ENCODE measurements at regions not wholly inside any gene's neighbourhood (a gene's known extent, or its start where the extent isn't known, plus 50 kb on each side); places are given as distances from the start of the nearest gene placed in this dataset.

DNA sequence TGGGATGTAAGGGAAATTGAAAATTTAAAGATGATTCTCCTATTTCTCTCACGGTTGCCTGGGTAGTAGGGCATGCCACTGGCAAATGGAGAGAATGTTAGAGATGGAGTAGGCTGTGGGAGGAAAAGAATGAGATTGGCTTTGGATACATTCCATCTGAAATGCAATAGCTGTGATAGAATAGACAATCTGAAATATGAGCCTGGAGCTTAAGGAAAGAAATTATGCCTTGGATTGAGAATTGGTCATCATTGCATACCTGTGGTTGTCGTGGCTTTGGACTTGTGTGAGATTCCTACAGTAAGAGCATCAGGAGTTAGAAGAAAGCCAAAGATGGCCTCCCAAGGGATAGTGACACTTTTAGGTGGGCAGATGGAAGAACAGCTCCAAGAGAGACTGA is 305.1 kb upstream of the SLC10A2 start:
- Histone ChIP-seq H3K9me3 (no peaks in the 10 kb centered on the region), H3K27ac (no peak overlapping the region), H3K4me1 (no peaks in the 10 kb centered on the region), H3K4me3 (no peak overlapping the region), H3K36me3 (no peaks in the 10 kb centered on the region), H3K27me3 (no peaks in the 10 kb centered on the region)
- TF ChIP-seq POLR2A (IDR thresholded peaks at IDR 0.05), result no peak
- TF ChIP-seq, protein P1, sequence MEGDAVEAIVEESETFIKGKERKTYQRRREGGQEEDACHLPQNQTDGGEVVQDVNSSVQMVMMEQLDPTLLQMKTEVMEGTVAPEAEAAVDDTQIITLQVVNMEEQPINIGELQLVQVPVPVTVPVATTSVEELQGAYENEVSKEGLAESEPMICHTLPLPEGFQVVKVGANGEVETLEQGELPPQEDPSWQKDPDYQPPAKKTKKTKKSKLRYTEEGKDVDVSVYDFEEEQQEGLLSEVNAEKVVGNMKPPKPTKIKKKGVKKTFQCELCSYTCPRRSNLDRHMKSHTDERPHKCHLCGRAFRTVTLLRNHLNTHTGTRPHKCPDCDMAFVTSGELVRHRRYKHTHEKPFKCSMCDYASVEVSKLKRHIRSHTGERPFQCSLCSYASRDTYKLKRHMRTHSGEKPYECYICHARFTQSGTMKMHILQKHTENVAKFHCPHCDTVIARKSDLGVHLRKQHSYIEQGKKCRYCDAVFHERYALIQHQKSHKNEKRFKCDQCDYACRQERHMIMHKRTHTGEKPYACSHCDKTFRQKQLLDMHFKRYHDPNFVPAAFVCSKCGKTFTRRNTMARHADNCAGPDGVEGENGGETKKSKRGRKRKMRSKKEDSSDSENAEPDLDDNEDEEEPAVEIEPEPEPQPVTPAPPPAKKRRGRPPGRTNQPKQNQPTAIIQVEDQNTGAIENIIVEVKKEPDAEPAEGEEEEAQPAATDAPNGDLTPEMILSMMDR (IDR thresholded peaks at IDR 0.05), result no peak
- DNase-seq, result no peak
- 35% methylated on average over 2 of the region's 2 CpGs for WGBS (ENCODE audit: insufficient coverage, low coverage, low lambda C conversion rate, missing lambda C conversion rate)
- ATAC-seq, result no peak
- intact Hi-C loops (cut with DNase I), result no loop called here

- Histone ChIP-seq H3K9me3 (no peaks in the 10 kb centered on the region), H3K36me3 (no peaks in the 10 kb centered on the region), H3K4me3 (no peak overlapping the region), H3K27me3 (no peaks in the 10 kb centered on the region), H3K27ac (no peak overlapping the region), H3K4me1 (no peaks in the 10 kb centered on the region)
- intact Hi-C loops (cut with DNase I), result no loop called here
- WGBS (ENCODE audit: insufficient coverage, low coverage, low lambda C conversion rate, missing lambda C conversion rate), result 40% methylated on average over 1 of the region's 1 CpG
- no peak for DNase-seq
- no peak for TF ChIP-seq POLR2A (IDR thresholded peaks at IDR 0.05)
- TF ChIP-seq, protein P1 (IDR thresholded peaks at IDR 0.05), result no peak
- ATAC-seq, result no peak
Measured at GRCh38 chr13:103370790-103371189, 304.6 kb upstream of the SLC10A2 start.

DNA sequence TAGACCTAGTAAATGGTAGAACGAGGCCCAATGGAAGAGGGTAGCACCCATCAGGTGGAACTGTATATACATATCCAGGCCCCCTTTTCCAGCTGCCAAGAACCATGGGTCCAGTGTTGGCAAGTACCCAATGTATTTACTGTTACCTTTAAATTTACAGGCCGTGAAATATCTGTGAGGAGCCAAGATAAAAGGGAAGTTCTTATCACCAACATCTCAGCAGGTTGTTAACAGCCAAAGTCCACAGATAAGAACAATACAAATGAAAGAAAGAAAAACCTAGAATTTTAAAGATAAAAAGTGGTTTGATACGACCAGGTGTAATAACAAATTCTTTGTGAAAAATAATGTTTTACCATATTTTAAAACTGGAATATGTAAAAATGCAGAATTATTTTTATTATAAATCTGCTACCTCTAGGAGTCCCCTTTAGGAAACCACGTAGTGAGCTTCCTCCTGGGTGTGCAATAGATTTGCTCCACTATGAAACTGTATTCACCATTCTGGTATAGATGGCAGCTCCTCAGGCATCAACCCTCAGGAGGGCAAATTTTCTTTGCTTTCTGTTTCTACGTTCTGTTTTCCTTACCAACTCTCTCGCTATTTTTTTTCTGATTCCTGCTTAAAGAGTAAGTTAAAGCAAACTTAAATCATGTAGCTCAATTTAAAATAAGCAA is 292.2 kb upstream of the SLC10A2 start:
- Histone ChIP-seq H3K4me3 (no peak overlapping the region), H3K4me1 (no peaks in the 10 kb centered on the region), H3K36me3 (no peaks in the 10 kb centered on the region), H3K9me3 (no peaks in the 10 kb centered on the region), H3K27me3 (no peaks in the 10 kb centered on the region), H3K27ac (no peak overlapping the region)
- DNase-seq (no peak), ATAC-seq (no peak)
- WGBS (ENCODE audit: insufficient coverage, low coverage, low lambda C conversion rate, missing lambda C conversion rate), result 40% methylated on average over 6 of the region's 6 CpGs
- intact Hi-C loops (cut with DNase I), result no loop called here
- no peak for TF ChIP-seq POLR2A (IDR thresholded peaks at IDR 0.05)
- TF ChIP-seq, protein P1 (IDR thresholded peaks at IDR 0.05), result no peak

DNA sequence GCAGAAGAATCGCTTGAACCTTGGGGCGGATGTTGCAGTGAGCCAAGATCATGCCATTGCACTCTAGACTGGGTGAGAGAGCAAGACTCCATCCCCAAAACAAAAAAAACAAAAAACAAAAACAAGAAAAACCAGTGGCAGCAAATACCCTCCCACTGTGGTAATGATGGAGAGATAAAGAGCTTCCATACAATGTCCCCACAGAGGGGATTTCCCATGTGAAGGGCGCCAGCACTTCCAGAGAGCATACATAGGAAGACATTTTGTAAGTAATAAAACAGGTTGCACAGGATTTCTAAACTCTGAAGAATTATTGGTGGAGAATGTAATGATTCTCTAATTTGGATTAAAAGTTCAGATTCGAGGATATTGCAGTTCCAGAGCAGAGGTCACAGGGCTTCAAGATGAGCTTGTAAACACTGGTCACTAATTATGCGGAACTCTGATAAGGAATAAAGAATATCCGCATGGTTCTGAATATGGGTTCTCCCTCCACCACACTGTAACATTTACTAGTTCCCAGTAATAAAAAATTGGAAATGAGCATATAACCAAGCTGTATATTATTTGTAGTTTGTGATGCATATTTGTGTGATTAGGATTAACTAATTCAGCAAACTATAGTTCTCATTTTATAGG is 290.1 kb upstream of the SLC10A2 start:
- WGBS (ENCODE audit: insufficient coverage, low coverage, low lambda C conversion rate, missing lambda C conversion rate), result 68% methylated on average over 6 of the region's 6 CpGs
- ATAC-seq, result no peak
- no peaks in the 10 kb centered on the region for H3K4me1 ChIP-seq
- H3K27me3 ChIP-seq, result no peaks in the 10 kb centered on the region
- no peaks in the 10 kb centered on the region for H3K36me3 ChIP-seq
- DNase-seq, result no peak
- intact Hi-C loops (cut with DNase I), result no loop called here
- H3K4me3 ChIP-seq, result no peak overlapping the region
- H3K27ac ChIP-seq, result no peak overlapping the region
- no peaks in the 10 kb centered on the region for H3K9me3 ChIP-seq
- TF ChIP-seq, protein P1 (IDR thresholded peaks at IDR 0.05), result no peak
- TF ChIP-seq POLR2A (IDR thresholded peaks at IDR 0.05), result no peak

All from right lobe of liver (tissue), 6 donors.